Suprapubic skin (tissue), 4 donors: ENCODE measurements at regions not wholly inside any gene's neighbourhood (a gene's known extent, or its start where the extent isn't known, plus 50 kb on each side); places are given as distances from the start of the nearest gene placed in this dataset.

Experiments
- DNase-seq, 2 donors: peaks; one replicate each; pipeline ENCODE4 v3.0.0-alpha.2; 2019; ENCODE audit warnings: low spot score in 2 of 2
- H3K27ac ChIP-seq: fragments of 200-600 bp; sonication (generic); one replicate; pipeline ENCODE4 v1.5.1; 2019
- H3K27me3 ChIP-seq: fragments of 200-600 bp; sonication (generic); one replicate; pipeline ENCODE4 v1.5.1; 2019
- H3K36me3 ChIP-seq: fragments of 200-600 bp; sonication (generic); one replicate; pipeline ENCODE4 v1.5.1; 2019
- H3K4me1 ChIP-seq: fragments of 200-600 bp; sonication (generic); one replicate; pipeline ENCODE4 v1.5.1; 2019
- H3K4me3 ChIP-seq: fragments of 200-600 bp; sonication (generic); one replicate; pipeline ENCODE4 v1.5.1; 2019; ENCODE audit warnings: mild to moderate bottlenecking
- H3K9me3 ChIP-seq: fragments of 200-600 bp; sonication (generic); one replicate; pipeline ENCODE4 v1.5.1; 2019
- CTCF ChIP-seq, 2 donors: fragments of 200-600 bp in 1 of 2; fragments of 450-650 bp in 1 of 2; sonication (generic) in 1 of 2; IDR thresholded peaks; one replicate each; pipeline ENCODE4 v1.5.1; 2016 to 2019; ENCODE audit warnings: antibody characterized with exemption in 2 of 2, mild to moderate bottlenecking in 1 of 2, moderate library complexity in 1 of 2
- EP300 ChIP-seq: sonication (generic); formaldehyde crosslinking; IDR thresholded peaks from one replicate; pipeline ENCODE4 v1.6.1; 2017; ENCODE audit warnings: antibody characterized with exemption
- POLR2A ChIP-seq, 2 donors: fragments of 450-650 bp; IDR thresholded peaks; one replicate each; pipeline ENCODE4 v1.6.1; 2017; ENCODE audit warnings: antibody characterized with exemption in 2 of 2, mild to moderate bottlenecking in 2 of 2, moderate library complexity in 2 of 2
- POLR2AphosphoS5 ChIP-seq, 3 donors: sonication (generic); formaldehyde crosslinking; IDR thresholded peaks; one replicate each; pipeline ENCODE4 v1.6.1; 2017; ENCODE audit warnings: antibody characterized with exemption in 3 of 3
- WGBS: methylation state at CpG from one replicate; pipeline ENCODE4 v1.1.5; 2018; 5-methylcytosine and 5-hydroxymethylcytosine counted together

GRCh38 chr14:39740454-39740853 is 308.2 kb upstream of the FBXO33 start:
- DNase-seq: no peak
- H3K36me3 ChIP-seq: no peaks in the 10 kb centered on the region
- no peak overlapping the region for H3K4me3 ChIP-seq
- H3K27me3 ChIP-seq: no peaks in the 10 kb centered on the region
- no peaks in the 10 kb centered on the region for H3K9me3 ChIP-seq
- TF ChIP-seq EP300 (no peak), CTCF (IDR thresholded peaks at IDR 0.05) (no peak), POLR2AphosphoS5 (IDR thresholded peaks at IDR 0.05) (no peak), POLR2A (IDR thresholded peaks at IDR 0.05) (no peak)
- no peak overlapping the region for H3K27ac ChIP-seq
- H3K4me1 ChIP-seq: no peaks in the 10 kb centered on the region

- Histone ChIP-seq H3K4me3 (no peak overlapping the region), H3K4me1 (no peaks in the 10 kb centered on the region), H3K9me3 (no peaks in the 10 kb centered on the region), H3K27ac (no peak overlapping the region), H3K27me3 (no peaks in the 10 kb centered on the region), H3K36me3 (no peaks in the 10 kb centered on the region)
- no peak for DNase-seq
- 100% methylated on average over 2 of the region's 2 CpGs for WGBS
- TF ChIP-seq POLR2A (IDR thresholded peaks at IDR 0.05): no peak
- no peak for TF ChIP-seq EP300
- no peak for TF ChIP-seq POLR2AphosphoS5 (IDR thresholded peaks at IDR 0.05)
- no peak for TF ChIP-seq CTCF (IDR thresholded peaks at IDR 0.05)
These were observed 307.6 kb upstream of the FBXO33 start for GRCh38 chr14:39739796-39740195.

- H3K27me3 ChIP-seq: no peaks in the 10 kb centered on the region
- peaks cover 3% of the 10 kb centered on the region for H3K9me3 ChIP-seq
- H3K36me3 ChIP-seq: no peaks in the 10 kb centered on the region
- H3K27ac ChIP-seq: no peak overlapping the region
- H3K4me3 ChIP-seq: no peak overlapping the region
- TF ChIP-seq CTCF (IDR thresholded peaks at IDR 0.05) (no peak), POLR2AphosphoS5 (IDR thresholded peaks at IDR 0.05) (no peak), POLR2A (IDR thresholded peaks at IDR 0.05) (no peak), EP300 (no peak)
- H3K4me1 ChIP-seq: no peaks in the 10 kb centered on the region
- no peak for DNase-seq
These were observed 302.1 kb upstream of the FBXO33 start for GRCh38 chr14:39734306-39734705.

GRCh38 chr14:39733741-39734140 is 301.5 kb upstream of the FBXO33 start:
- 95% methylated on average over 1 of the region's 1 CpG for WGBS
- H3K27me3 ChIP-seq: no peaks in the 10 kb centered on the region
- H3K27ac ChIP-seq: no peak overlapping the region
- H3K4me3 ChIP-seq: no peak overlapping the region
- H3K4me1 ChIP-seq: no peaks in the 10 kb centered on the region
- no peaks in the 10 kb centered on the region for H3K36me3 ChIP-seq
- DNase-seq: no peak
- no peak for TF ChIP-seq POLR2A (IDR thresholded peaks at IDR 0.05)
- TF ChIP-seq CTCF (IDR thresholded peaks at IDR 0.05): no peak
- TF ChIP-seq POLR2AphosphoS5 (IDR thresholded peaks at IDR 0.05): no peak
- TF ChIP-seq EP300: no peak
- peaks cover 3% of the 10 kb centered on the region for H3K9me3 ChIP-seq

- TF ChIP-seq POLR2A (IDR thresholded peaks at IDR 0.05) (no peak), CTCF (IDR thresholded peaks at IDR 0.05) (no peak), POLR2AphosphoS5 (IDR thresholded peaks at IDR 0.05) (no peak), EP300 (no peak)
- no peaks in the 10 kb centered on the region for H3K27me3 ChIP-seq
- DNase-seq: no peak
- no peak overlapping the region for H3K4me3 ChIP-seq
- H3K36me3 ChIP-seq: no peaks in the 10 kb centered on the region
- H3K27ac ChIP-seq: no peak overlapping the region
- H3K9me3 ChIP-seq: peaks cover 3% of the 10 kb centered on the region
- H3K4me1 ChIP-seq: no peaks in the 10 kb centered on the region
- 79% methylated on average over 2 of the region's 2 CpGs for WGBS
These were observed 299.7 kb upstream of the FBXO33 start for GRCh38 chr14:39731912-39732311.
